HepG2 (cell line): ENCODE measurements at regions not wholly inside any gene's neighbourhood (a gene's known extent, or its start where the extent isn't known, plus 50 kb on each side); places are given as distances from the start of the nearest gene placed in this dataset.

ENCODE experiments used
- ATAC-seq: fragments of 200-7000 bp; cut with Tn5 transposase; 3 replicates; pipeline ENCODE4 v1.9.1; 2020; ENCODE audit warnings: mild to moderate bottlenecking, moderate library complexity
- BruUV-seq: library from RNA; stranded (reverse); fragments of 400-500 nt; replicated peaks from 2 replicates; lab custom pipeline; 2021; lab: Mats Ljungman, UMichigan
- CTCF ChIA-PET: fragments of 300-600 bp; formaldehyde crosslinking; extraction: SDS; loops from one replicate; lab custom pipeline; 2021; ENCODE audit warnings: low total read pairs, inconsistent platforms, low intra/inter-chr PET ratio; lab: Yijun Ruan, JAX
- POLR2A ChIA-PET: fragments of 350-600 bp; sonication (Branson Sonifier 250); formaldehyde crosslinking; loops from one replicate; lab custom pipeline; 2020; ENCODE audit warnings: antibody characterized with exemption, inconsistent platforms; lab: Yijun Ruan, JAX
- DNase-seq: peaks from one replicate; pipeline ENCODE4 v3.0.0-alpha.2; 2015; ENCODE audit warnings: low spot score
- FAIRE-seq: peaks from 3 replicates; lab custom pipeline; 2011; peaks lifted over from hg19 to GRCh38; lab: Jason Lieb, UNC
- H2AFZ ChIP-seq: one replicate; pipeline ENCODE4 v1.6.1; 2011; ENCODE audit warnings: low read length, inconsistent platforms
- H3K27ac ChIP-seq: fragments of 300-600 bp; 3 replicates; pipeline ENCODE4 v1.8.0; 2011; ENCODE audit warnings: mixed run types, mild to moderate bottlenecking, mixed read lengths, low read length, inconsistent platforms; ENCODE audit not compliant: insufficient read depth; ENCODE audit errors: extremely low read length
- H3K27me3 ChIP-seq, 2 experiments: fragments of 200-600 bp in 1 of 2; 2 replicates in 1 of 2; 3 replicates in 1 of 2; pipeline versions ENCODE4 v1.6.0 to v1.8.0; 2011; ENCODE audit warnings: low read length in 2 of 2, mild to moderate bottlenecking in 2 of 2, moderate library complexity in 2 of 2, inconsistent platforms in 1 of 2; ENCODE audit not compliant: insufficient read depth in 2 of 2, control insufficient read depth in 1 of 2
- H3K36me3 ChIP-seq, 2 experiments: fragments of 200-600 bp in 1 of 2; replicated peaks in 1 of 2; 2 replicates in 1 of 2; 3 replicates in 1 of 2; pipeline versions ENCODE4 v1.5.1 to v1.8.0; 2011; ENCODE audit warnings: low read length in 2 of 2, inconsistent platforms in 1 of 2; ENCODE audit not compliant: insufficient read depth in 2 of 2, control insufficient read depth in 1 of 2
- H3K4me1 ChIP-seq: 2 replicates; pipeline ENCODE4 v1.5.1; 2012; ENCODE audit warnings: low read length, inconsistent platforms; ENCODE audit not compliant: insufficient read depth
- H3K4me2 ChIP-seq: 2 replicates; pipeline ENCODE4 v1.6.0; 2011; ENCODE audit warnings: low read depth, low read length, inconsistent platforms
- H3K4me3 ChIP-seq, 3 experiments: fragments of 200-600 bp in 1 of 3; sonication (generic), shearing (Covaris generic) in 1 of 3; replicated peaks in 1 of 3; 2 replicates each; pipeline ENCODE4 v1.5.1; 2011 to 2016; ENCODE audit warnings: low read length in 3 of 3, inconsistent platforms in 2 of 3, low read depth in 2 of 3, mild to moderate bottlenecking in 2 of 3, control low read depth in 1 of 3, mixed read lengths in 1 of 3; ENCODE audit not compliant: insufficient read depth in 1 of 3
- H3K79me2 ChIP-seq: one replicate; pipeline ENCODE4 v1.6.1; 2011; ENCODE audit warnings: low read length, inconsistent platforms; ENCODE audit not compliant: insufficient read depth
- H3K9ac ChIP-seq: 2 replicates; pipeline ENCODE4 v1.6.0; 2011; ENCODE audit warnings: mild to moderate bottlenecking, low read depth, low read length, inconsistent platforms; ENCODE audit not compliant: insufficient read depth
- H3K9me3 ChIP-seq: 2 replicates; pipeline ENCODE4 v1.5.1; 2012; ENCODE audit warnings: mild to moderate bottlenecking, low read length
- H4K20me1 ChIP-seq: 2 replicates; pipeline ENCODE4 v1.6.0; 2011; ENCODE audit warnings: inconsistent platforms, mild to moderate bottlenecking, low read length, moderate library complexity; ENCODE audit not compliant: insufficient read depth
- ARID3A ChIP-seq: IDR thresholded peaks from 2 replicates; pipeline ENCODE4 v1.6.1; 2012; ENCODE audit warnings: low read depth, low read length, improper control_type of control experiment
- BHLHE40 ChIP-seq: IDR thresholded peaks from 2 replicates; pipeline ENCODE4 v1.6.1; 2011; ENCODE audit warnings: low read length, improper control_type of control experiment
- BORCS8-MEF2B ChIP-seq: sonication (generic); formaldehyde crosslinking; IDR thresholded peaks from 2 replicates; pipeline ENCODE4 v1.8.0; 2022; ENCODE audit warnings: mild to moderate bottlenecking, missing genetic modification reagents
- FOXP1 ChIP-seq, 2 experiments: fragments of 450-650 bp in 1 of 2; IDR thresholded peaks; 2 replicates each; pipeline ENCODE4 v1.6.1; 2017 to 2018; ENCODE audit warnings: antibody characterized with exemption in 1 of 2
- GRHL1 ChIP-seq: sonication (generic); formaldehyde crosslinking; conservative IDR thresholded peaks from 2 replicates; pipeline ENCODE4 v1.8.0; 2022; ENCODE audit warnings: missing genetic modification reagents
- HOXA3 ChIP-seq: sonication (generic); formaldehyde crosslinking; IDR thresholded peaks from 2 replicates; pipeline ENCODE4 v1.5.0; 2020; ENCODE audit warnings: missing genetic modification reagents
- KDM1A ChIP-seq: IDR thresholded peaks from 2 replicates; pipeline ENCODE4 v1.6.1; 2016; ENCODE audit warnings: missing compliant biosample characterization
- KLF13 ChIP-seq: sonication (generic); formaldehyde crosslinking; IDR thresholded peaks from 2 replicates; pipeline ENCODE4 v1.4.0; 2020; ENCODE audit warnings: mild to moderate bottlenecking, missing genetic modification reagents
- MIXL1 ChIP-seq: IDR thresholded peaks from 2 replicates; pipeline ENCODE4 v1.6.1; 2016
- MNT ChIP-seq: fragments of 450-650 bp; IDR thresholded peaks from 2 replicates; pipeline ENCODE4 v1.6.1; 2016
- MXD1 ChIP-seq: sonication (generic); formaldehyde crosslinking; IDR thresholded peaks from 2 replicates; pipeline ENCODE4 v1.4.0; 2020; ENCODE audit warnings: mild to moderate bottlenecking, missing genetic modification reagents
- PREB ChIP-seq: sonication (generic); formaldehyde crosslinking; IDR thresholded peaks from 2 replicates; pipeline ENCODE4 v1.4.0; 2020; ENCODE audit warnings: missing genetic modification reagents
- SALL1 ChIP-seq: sonication (generic); formaldehyde crosslinking; IDR thresholded peaks from 2 replicates; pipeline ENCODE4 v1.8.0; 2022; ENCODE audit warnings: mild to moderate bottlenecking, missing genetic modification reagents
- YEATS4 ChIP-seq: sonication (generic); formaldehyde crosslinking; IDR thresholded peaks from 2 replicates; pipeline ENCODE4 v1.4.0; 2020; ENCODE audit warnings: missing genetic modification reagents, borderline replicate concordance
- ZMAT3 ChIP-seq: sonication (generic); formaldehyde crosslinking; conservative IDR thresholded peaks from 2 replicates; pipeline ENCODE4 v1.7.0; 2021; ENCODE audit warnings: missing genetic modification reagents
- ZSCAN25 ChIP-seq: sonication (generic); formaldehyde crosslinking; IDR thresholded peaks from 2 replicates; pipeline ENCODE4 v1.8.0; 2022; ENCODE audit warnings: mild to moderate bottlenecking, missing genetic modification reagents
- WGBS: methylation state at CpG from one replicate; pipeline ENCODE4 v1.1.6; 2017; ENCODE audit warnings: low lambda C conversion rate; 5-methylcytosine and 5-hydroxymethylcytosine counted together
- in situ Hi-C: cut with HindIII; loops from 2 replicates; pipeline ENCODE4 v1.10.0; 2017; ENCODE audit warnings: low pct_unique_long_range_greater_than_20kb; ENCODE audit not compliant: extremely low pct_ligation_motif_present
- intact Hi-C: fragments of 100-400 bp; cut with micrococcal nuclease; formaldehyde crosslinking; loops from one replicate; pipeline ENCODE4 v1.10.0; 2022; ENCODE audit not compliant: unreplicated experiment

GRCh38 chr10:43806831-43807640 lies 158.4 kb upstream of the ZNF32 start:
- BruUV-seq: no TSS peak
- H3K27ac ChIP-seq: no peak overlapping the region
- POLR2A ChIA-PET: no interaction called here
- no peaks in the 10 kb centered on the region for H3K79me2 ChIP-seq
- in situ Hi-C loops: no loop called here
- no peak for DNase-seq
- H2AFZ ChIP-seq: no peak overlapping the region
- H3K9me3 ChIP-seq: no peaks in the 10 kb centered on the region
- no peak for ATAC-seq
- TF ChIP-seq BHLHE40: no peak
- TF ChIP-seq YEATS4 (CRISPR knock-in tag): no peak
- no peak for TF ChIP-seq MIXL1
- TF ChIP-seq BORCS8-MEF2B (CRISPR knock-in tag): no peak
- no peak for TF ChIP-seq KDM1A (CRISPR knock-in tag)
- no peak for TF ChIP-seq ZSCAN25 (CRISPR knock-in tag)
- no peak for TF ChIP-seq GRHL1 (CRISPR knock-in tag)
- TF ChIP-seq SALL1 (CRISPR knock-in tag): no peak
- no peak for TF ChIP-seq MXD1 (CRISPR knock-in tag)
- TF ChIP-seq FOXP1 (IDR thresholded peaks at IDR 0.05): no peak
- TF ChIP-seq FOXP1 (CRISPR knock-in tag; IDR thresholded peaks at IDR 0.05): no peak
- TF ChIP-seq MNT: no peak
- TF ChIP-seq PREB (CRISPR knock-in tag): no peak
- no peak for TF ChIP-seq ZMAT3 (CRISPR knock-in tag)
- TF ChIP-seq HOXA3: no peak
- no peak for TF ChIP-seq KLF13 (CRISPR knock-in tag)
- TF ChIP-seq ARID3A: no peak
- CTCF ChIA-PET: no interaction called here
- H3K4me3 ChIP-seq: no peak overlapping the region
- no peaks in the 10 kb centered on the region for H4K20me1 ChIP-seq
- no peak overlapping the region for H3K4me2 ChIP-seq
- no peaks in the 10 kb centered on the region for H3K36me3 ChIP-seq
- peaks cover 0 to 3% of the 10 kb centered on the region in 2 experiments; a peak in 1 of 5 replicates for H3K27me3 ChIP-seq
- H3K9ac ChIP-seq: no peak overlapping the region
- H3K4me1 ChIP-seq: no peaks in the 10 kb centered on the region
- FAIRE-seq: no peak
- intact Hi-C loops: no loop called here
- 41% methylated on average over 7 of the region's 13 CpGs for WGBS
